ENCODE measurements at regions not wholly inside any gene's neighbourhood (a gene's known extent, or its start where the extent isn't known, plus 50 kb on each side); places are given as distances from the start of the nearest gene placed in this dataset.
"Not testable (repeated sequence)": the region's sequence is repeated elsewhere in the genome, so short reads cannot be mapped to it uniquely, and the experiment has no call there.

- no peak for DNase-seq (ENCODE audit: low read depth in 2 of 3, low spot score in 2 of 3)
Observed at GRCh38 chr12:90512518-90512917, 442.5 kb downstream of the CCER1 start.

GRCh38 chr12:90510948-90511347 lies 444.0 kb downstream of the CCER1 start:
- DNase-seq (ENCODE audit: low read depth in 2 of 3, low spot score in 2 of 3), result no peak

- DNase-seq (ENCODE audit: low read depth in 2 of 3, low spot score in 2 of 3), result no peak
Observed at GRCh38 chr12:90504806-90505205, 450.2 kb downstream of the CCER1 start.

- DNase-seq (ENCODE audit: low read depth in 2 of 3, low spot score in 2 of 3), result no peak
Observed at GRCh38 chr12:90502070-90502469, 452.9 kb downstream of the CCER1 start.

DNA sequence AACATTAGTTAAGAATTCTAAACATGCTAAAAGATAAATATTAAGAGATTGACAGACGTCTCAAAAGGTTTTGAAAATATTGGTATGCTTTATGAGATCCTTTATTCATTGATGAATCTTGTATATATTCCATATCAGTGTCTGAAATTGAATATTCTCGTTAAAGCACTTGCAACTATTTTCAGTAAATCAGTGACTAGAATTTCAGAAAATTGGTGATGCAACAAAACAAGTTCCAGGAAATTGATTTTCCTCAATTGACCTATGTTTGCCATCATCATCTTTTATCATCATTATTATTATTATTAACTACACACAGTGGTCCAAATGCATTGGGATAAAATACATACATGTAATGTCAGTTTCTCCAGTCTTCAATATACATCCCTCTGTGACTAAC lies 453.6 kb downstream of the CCER1 start:
- DNase-seq (ENCODE audit: low read depth in 2 of 3, low spot score in 2 of 3), result no peak

DNA sequence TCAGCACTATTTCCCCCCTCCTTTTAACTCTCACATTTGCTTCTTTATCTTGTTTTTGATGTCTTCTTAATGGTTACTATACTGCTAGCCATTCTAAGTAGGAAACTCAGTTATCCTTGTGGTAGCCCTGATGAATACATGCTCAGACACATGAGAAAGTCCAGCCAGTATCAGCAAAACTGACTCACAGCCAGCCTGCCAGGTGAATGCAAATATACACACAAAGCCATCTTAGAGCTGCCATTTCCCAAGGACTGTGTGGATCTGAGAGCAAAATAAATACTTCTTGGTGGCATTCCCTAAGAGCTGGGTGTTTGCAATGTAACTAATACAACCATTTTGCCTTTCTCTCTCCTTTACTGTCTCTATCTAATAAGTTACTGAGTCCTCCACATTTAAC lies 455.2 kb downstream of the CCER1 start:
- no peak for DNase-seq (ENCODE audit: low read depth in 2 of 3, low spot score in 2 of 3)

GRCh38 chr12:90497923-90498545 lies 456.9 kb downstream of the CCER1 start:
- DNase-seq (ENCODE audit: low read depth in 2 of 3, low spot score in 2 of 3), result no peak

GRCh38 chr12:90490355-90490754 lies 464.6 kb downstream of the CCER1 start:
- no peak for DNase-seq (ENCODE audit: low read depth in 2 of 3, low spot score in 2 of 3)

GRCh38 chr12:90489141-90489540 lies 465.8 kb downstream of the CCER1 start:
- DNase-seq (ENCODE audit: low read depth in 2 of 3, low spot score in 2 of 3), result no peak

- DNase-seq (ENCODE audit: low read depth in 2 of 3, low spot score in 2 of 3), result no peak
Observed at GRCh38 chr12:90485560-90485959, 469.4 kb downstream of the CCER1 start.

DNA sequence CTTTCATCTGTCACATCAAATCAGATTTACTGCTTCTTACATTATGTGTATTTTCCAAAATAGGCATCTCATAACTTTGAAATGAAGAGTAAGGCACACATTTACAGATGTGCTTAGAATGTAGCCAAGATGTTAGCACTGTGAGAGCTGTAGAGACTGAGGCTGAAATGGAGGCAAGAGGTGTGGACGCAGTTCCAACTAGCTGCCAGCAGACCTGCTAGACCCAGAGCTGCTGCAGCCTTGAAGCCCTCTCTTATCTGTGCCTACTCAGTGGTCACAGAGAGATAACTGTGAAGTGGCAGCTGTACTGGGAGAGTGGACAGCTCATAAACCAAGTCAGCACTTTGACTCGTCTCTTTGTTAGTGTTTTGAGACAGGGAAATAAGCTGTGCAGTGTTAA lies 470.9 kb downstream of the CCER1 start:
- no peak for DNase-seq (ENCODE audit: low read depth in 2 of 3, low spot score in 2 of 3)

DNA sequence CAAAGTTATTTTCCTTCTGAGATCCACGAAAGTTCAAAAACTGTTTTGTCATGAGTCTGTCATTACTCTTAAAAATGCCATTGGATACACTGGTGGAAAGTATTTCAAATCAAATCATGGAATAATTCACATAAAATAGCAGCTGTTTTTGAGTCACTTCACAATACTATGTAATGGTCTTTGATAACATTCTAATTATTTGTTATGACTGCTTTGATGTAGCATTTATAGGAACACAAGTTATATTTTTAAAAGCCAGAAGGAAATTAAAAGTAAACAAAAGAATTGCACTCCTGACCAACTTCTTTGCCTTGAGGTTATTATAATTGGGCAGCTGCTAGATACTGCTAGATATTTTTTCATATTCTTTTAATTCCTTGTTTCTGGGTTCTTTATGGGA lies 473.2 kb downstream of the CCER1 start:
- DNase-seq (ENCODE audit: low read depth in 2 of 3, low spot score in 2 of 3), result no peak

DNA sequence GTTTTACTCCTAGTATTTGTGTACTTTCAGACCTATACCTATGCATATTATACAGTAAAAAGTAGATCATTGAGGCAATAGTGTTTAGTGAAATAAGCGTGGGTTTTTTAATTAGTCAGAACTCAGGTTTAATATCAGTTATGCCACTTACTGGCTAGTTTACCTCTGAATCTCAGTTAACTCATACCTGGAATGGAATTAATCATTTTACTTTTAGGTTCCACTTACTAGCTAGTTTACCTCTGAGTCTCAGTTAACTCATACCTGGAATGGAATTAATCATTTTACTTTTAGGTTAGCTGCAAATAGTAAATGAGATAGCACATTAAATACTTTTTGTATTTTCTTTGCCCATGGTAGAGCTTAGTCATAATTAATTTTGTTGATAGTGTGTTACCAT lies 475.7 kb downstream of the CCER1 start:
- no peak for DNase-seq (ENCODE audit: low read depth in 2 of 3, low spot score in 2 of 3)

DNA sequence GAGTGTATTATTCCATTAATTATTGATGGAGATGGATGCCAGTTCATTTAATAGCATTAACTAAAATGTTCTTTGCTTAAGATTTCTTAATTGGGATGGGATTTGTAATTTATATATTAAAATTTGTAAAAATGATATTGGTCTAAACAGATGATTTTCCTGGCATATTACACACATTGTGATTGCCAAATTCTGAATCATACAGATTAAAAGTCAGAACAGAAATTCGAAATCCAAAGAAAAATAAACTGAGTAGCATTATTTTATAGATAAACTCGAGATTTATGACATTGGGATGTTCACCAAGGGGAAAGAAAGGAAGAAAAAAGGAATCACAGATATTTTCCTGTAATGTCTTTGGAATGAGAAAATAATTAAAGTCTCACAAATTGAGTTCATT lies 481.1 kb downstream of the CCER1 start:
- DNase-seq (ENCODE audit: low read depth in 2 of 3, low spot score in 2 of 3), result no peak

- no peak for DNase-seq (ENCODE audit: low read depth in 2 of 3, low spot score in 2 of 3)
Observed at GRCh38 chr12:90460681-90461080, 494.3 kb downstream of the CCER1 start.

DNA sequence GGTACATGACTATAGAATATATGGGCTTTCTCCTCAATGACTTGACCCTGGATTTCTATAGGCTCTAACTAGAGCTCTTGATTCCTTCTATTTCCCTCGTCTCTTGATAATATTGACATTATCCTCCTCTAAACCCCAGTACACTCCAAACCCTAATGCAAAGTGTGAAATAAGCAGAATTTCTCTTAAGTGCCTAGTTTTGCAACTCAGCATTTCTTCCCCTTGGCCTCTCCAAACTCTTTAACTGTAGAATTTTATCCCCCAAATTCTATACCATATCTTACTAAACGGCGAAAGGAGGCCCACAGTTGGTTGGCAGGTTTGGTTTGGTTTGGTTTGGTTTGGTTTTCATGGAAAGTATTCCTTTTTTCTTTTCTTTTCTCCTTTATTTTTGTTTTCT lies 498.7 kb downstream of the CCER1 start:
- DNase-seq (ENCODE audit: low read depth in 2 of 3, low spot score in 2 of 3), result no peak

DNA sequence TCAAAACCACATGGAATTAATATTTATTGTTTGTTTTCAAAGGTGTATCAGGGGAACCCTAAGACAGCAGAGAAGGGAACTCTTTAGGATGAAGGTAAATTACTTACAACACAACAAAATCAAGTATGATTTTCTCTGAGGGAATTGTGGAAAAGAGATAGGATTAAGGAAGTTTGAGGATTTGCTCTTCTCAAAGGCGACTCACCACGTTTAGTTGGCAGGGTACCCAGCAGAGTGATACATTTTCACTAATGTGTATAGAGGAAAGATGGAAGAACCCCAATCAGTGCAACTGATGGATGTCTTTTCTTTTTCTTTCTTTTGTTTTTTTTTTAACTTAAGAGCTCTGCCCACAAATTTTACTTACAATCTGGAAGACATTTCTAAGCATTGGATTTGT lies 499.2 kb downstream of the CCER1 start:
- DNase-seq (ENCODE audit: low read depth in 2 of 3, low spot score in 2 of 3), result no peak

DNA sequence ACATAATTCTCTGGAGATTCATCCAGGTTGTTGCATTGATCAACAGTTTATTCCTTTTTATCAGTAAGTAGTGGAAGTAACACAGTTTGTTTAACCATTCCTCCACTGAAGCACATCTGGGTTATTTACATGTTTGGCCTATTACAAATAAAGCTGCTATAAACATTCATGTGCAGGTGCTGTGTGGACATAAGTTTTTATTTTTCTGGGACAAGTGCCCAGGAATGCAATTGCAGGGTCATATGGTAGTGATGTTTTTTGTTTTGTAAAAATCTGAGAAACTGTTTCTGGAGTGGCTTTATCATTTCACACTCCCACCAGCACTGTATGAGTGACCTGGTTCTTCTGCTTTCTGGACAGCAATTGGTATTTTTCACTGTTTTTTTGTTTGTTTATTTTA lies 505.4 kb downstream of the CCER1 start:
- no peak for DNase-seq (ENCODE audit: low read depth in 2 of 3, low spot score in 2 of 3)

- not testable (repeated sequence) for DNase-seq (ENCODE audit: low read depth in 2 of 3, low spot score in 2 of 3)
Observed at GRCh38 chr12:90443466-90443865, 511.5 kb downstream of the CCER1 start.

- DNase-seq (ENCODE audit: low read depth in 2 of 3, low spot score in 2 of 3), result no peak
Observed at GRCh38 chr12:90441431-90441830, 513.5 kb downstream of the CCER1 start.

GRCh38 chr12:90428881-90429280 lies 526.1 kb downstream of the CCER1 start:
- no peak for DNase-seq (ENCODE audit: low read depth in 2 of 3, low spot score in 2 of 3)

DNA sequence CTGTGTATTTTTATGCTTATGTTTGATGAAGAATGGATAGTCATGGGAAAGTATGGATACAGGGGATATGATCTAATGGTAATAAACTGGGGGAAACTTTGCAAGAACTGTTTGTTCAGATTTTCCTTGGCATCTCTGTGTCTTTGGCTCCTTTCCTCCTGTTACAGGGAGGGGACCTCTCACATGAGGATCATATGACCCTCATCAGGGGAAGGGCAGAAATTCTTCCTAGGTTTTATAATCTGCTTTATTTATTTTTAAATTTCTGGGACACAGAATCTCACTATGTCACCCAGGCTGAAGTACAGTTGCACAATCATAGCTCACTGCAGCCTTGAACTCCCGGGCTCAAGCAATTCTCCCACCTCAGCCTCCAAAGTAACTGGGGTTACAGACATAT lies 526.5 kb downstream of the CCER1 start:
- DNase-seq (ENCODE audit: low read depth in 2 of 3, low spot score in 2 of 3), result no peak

- no peak for DNase-seq (ENCODE audit: low read depth in 2 of 3, low spot score in 2 of 3)
Observed at GRCh38 chr12:90423965-90424364, 531.0 kb downstream of the CCER1 start.

- no peak for DNase-seq (ENCODE audit: low read depth in 2 of 3, low spot score in 2 of 3)
Observed at GRCh38 chr12:90410962-90411361, 544.0 kb downstream of the CCER1 start.
